Neural progenitor cell (in vitro differentiated cells): ENCODE measurements at regions not wholly inside any gene's neighbourhood (a gene's known extent, or its start where the extent isn't known, plus 50 kb on each side); places are given as distances from the start of the nearest gene placed in this dataset.

Source experiments
- DNase-seq: peaks from one replicate; pipeline ENCODE4 v3.0.0-alpha.2; 2016; ENCODE audit warnings: low spot score
- H2AFZ ChIP-seq: fragments of 200-600 bp; sonication (generic); replicated peaks from 2 replicates; pipeline ENCODE4 v1.6.1; 2016; ENCODE audit warnings: antibody characterized with exemption
- H3F3A ChIP-seq: fragments of 200-600 bp; sonication (generic); 2 replicates; pipeline ENCODE4 v1.6.1; 2016; ENCODE audit warnings: antibody characterized with exemption, low read depth
- H3K27ac ChIP-seq: fragments of 200-600 bp; sonication (generic); 2 replicates; pipeline ENCODE4 v1.5.1; 2016; ENCODE audit warnings: mild to moderate bottlenecking
- H3K27me3 ChIP-seq: fragments of 200-600 bp; sonication (generic); 2 replicates; pipeline ENCODE4 v1.6.1; 2016; ENCODE audit warnings: mild to moderate bottlenecking, moderate library complexity
- H3K36me3 ChIP-seq: fragments of 200-600 bp; sonication (generic); 2 replicates; pipeline ENCODE4 v1.5.1; 2016
- H3K4me1 ChIP-seq: fragments of 200-600 bp; sonication (generic); 2 replicates; pipeline ENCODE4 v1.6.1; 2016; ENCODE audit warnings: mixed run types
- H3K4me2 ChIP-seq: fragments of 200-600 bp; sonication (generic); 2 replicates; pipeline ENCODE4 v1.6.1; 2016
- H3K4me3 ChIP-seq: fragments of 200-600 bp; sonication (generic); 2 replicates; pipeline ENCODE4 v1.5.1; 2016
- H3K79me2 ChIP-seq: fragments of 200-600 bp; sonication (generic); 2 replicates; pipeline ENCODE4 v1.6.1; 2016; ENCODE audit warnings: low read depth
- H3K9ac ChIP-seq: fragments of 200-600 bp; sonication (generic); 2 replicates; pipeline ENCODE4 v1.6.1; 2016
- H3K9me3 ChIP-seq: fragments of 200-600 bp; sonication (generic); 2 replicates; pipeline ENCODE4 v1.5.1; 2016; ENCODE audit warnings: low read depth
- H4K20me1 ChIP-seq: fragments of 200-600 bp; sonication (generic); 2 replicates; pipeline ENCODE4 v1.6.1; 2016; ENCODE audit warnings: low read depth
- H3K27ac Mint-ChIP-seq: 3 replicates; pipeline ENCODE4 v1.8.0; 2021; ENCODE audit warnings: mixed read lengths
- H3K27me3 Mint-ChIP-seq: 2 replicates; pipeline ENCODE4 v1.8.0; 2022; ENCODE audit warnings: low read depth, mild to moderate bottlenecking, inconsistent platforms, moderate library complexity, mixed read lengths; ENCODE audit not compliant: insufficient read depth
- H3K36me3 Mint-ChIP-seq: 3 replicates; pipeline ENCODE4 v1.8.0; 2021; ENCODE audit warnings: mixed read lengths
- H3K4me1 Mint-ChIP-seq: 3 replicates; pipeline ENCODE4 v1.8.0; 2021; ENCODE audit warnings: mixed read lengths
- H3K4me3 Mint-ChIP-seq: 3 replicates; pipeline ENCODE4 v1.8.0; 2021; ENCODE audit warnings: mild to moderate bottlenecking, moderate library complexity, mixed read lengths
- H3K9me3 Mint-ChIP-seq: 3 replicates; pipeline ENCODE4 v1.8.0; 2020; ENCODE audit warnings: mixed read lengths
- EZH2 ChIP-seq: fragments of 200-600 bp; sonication (generic); IDR thresholded peaks from 2 replicates; pipeline ENCODE4 v1.6.1; 2017; ENCODE audit warnings: antibody characterized with exemption, mild to moderate bottlenecking, moderate library complexity
- EZH2phosphoT487 ChIP-seq: fragments of 200-600 bp; sonication (generic); IDR thresholded peaks from 2 replicates; pipeline ENCODE4 v1.6.1; 2017; ENCODE audit warnings: antibody characterized with exemption
- TF ChIP-seq, protein P1 (sequence below): fragments of 200-600 bp; sonication (generic); IDR thresholded peaks from 2 replicates; pipeline ENCODE4 v1.5.1; 2017; ENCODE audit warnings: antibody characterized with exemption, mild to moderate bottlenecking

DNA sequence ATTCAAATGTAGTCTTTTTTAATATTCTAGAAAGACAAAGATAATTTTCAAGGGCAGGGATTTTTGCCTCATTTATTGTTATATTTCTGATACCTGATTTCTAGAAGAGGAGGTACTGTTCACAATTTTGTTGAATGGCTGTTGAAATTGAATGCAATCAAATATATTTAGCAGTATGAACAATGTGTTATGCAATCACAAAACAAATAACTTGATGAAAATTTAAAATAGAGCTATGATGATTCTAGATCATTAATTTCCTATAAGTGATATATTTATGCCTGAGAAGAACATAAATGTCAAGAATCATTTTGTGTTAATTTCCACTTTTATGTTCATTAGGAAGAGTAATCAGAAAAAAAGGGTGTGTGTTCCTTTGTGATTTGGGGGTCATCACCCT lies 114.6 kb upstream of the CNTNAP2 start:
- H3K79me2 ChIP-seq = no peaks in the 10 kb centered on the region
- no peak overlapping the region for H2AFZ ChIP-seq
- no peak overlapping the region for H3K27ac Mint-ChIP-seq
- no peaks in the 10 kb centered on the region for H3K27me3 ChIP-seq
- H3K36me3 Mint-ChIP-seq = no peaks in the 10 kb centered on the region
- H3K36me3 ChIP-seq = no peaks in the 10 kb centered on the region
- no peaks in the 10 kb centered on the region for H3K4me1 ChIP-seq
- no peak overlapping the region for H3K4me3 ChIP-seq
- no peaks in the 10 kb centered on the region for H3K27me3 Mint-ChIP-seq
- no peaks in the 10 kb centered on the region for H4K20me1 ChIP-seq
- TF ChIP-seq EZH2 (no peak), EZH2phosphoT487 (no peak)
- no peaks in the 10 kb centered on the region for H3K4me1 Mint-ChIP-seq
- no peak for DNase-seq
- H3K27ac ChIP-seq = no peak overlapping the region
- H3K9me3 Mint-ChIP-seq = no peaks in the 10 kb centered on the region
- H3K4me3 Mint-ChIP-seq = no peak overlapping the region
- no peaks in the 10 kb centered on the region for H3K9me3 ChIP-seq
- no peaks in the 10 kb centered on the region for H3F3A ChIP-seq
- no peak overlapping the region for H3K4me2 ChIP-seq
- no peak overlapping the region for H3K9ac ChIP-seq

DNA sequence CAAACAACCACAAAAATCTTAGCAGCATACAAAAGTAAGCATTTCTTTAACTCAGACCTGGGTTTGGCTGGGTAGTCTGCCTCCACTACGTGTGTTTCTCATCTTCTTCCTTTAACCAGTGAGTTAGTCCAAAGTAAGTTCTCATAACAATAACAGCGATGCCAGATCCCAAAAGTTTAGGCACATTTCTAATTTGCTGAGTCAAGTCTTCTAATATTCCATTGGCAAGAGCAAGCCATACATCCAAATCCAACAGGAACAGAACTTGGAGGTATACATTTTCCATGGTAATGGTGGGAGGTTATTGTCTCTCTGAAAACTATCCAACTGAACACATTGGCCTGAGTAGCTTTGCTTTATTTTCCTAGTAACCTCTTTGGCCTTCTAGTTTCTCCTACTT lies 115.7 kb upstream of the CNTNAP2 start:
- no peaks in the 10 kb centered on the region for H3K36me3 ChIP-seq
- Mint-ChIP-seq H3K27me3 (no peaks in the 10 kb centered on the region), H3K36me3 (no peaks in the 10 kb centered on the region), H3K27ac (no peak overlapping the region), H3K4me1 (no peaks in the 10 kb centered on the region), H3K4me3 (no peak overlapping the region), H3K9me3 (no peaks in the 10 kb centered on the region)
- no peak overlapping the region for H3K9ac ChIP-seq
- no peaks in the 10 kb centered on the region for H3K9me3 ChIP-seq
- no peaks in the 10 kb centered on the region for H4K20me1 ChIP-seq
- no peak for DNase-seq
- H3K4me3 ChIP-seq = no peak overlapping the region
- H3K27ac ChIP-seq = no peak overlapping the region
- TF ChIP-seq EZH2 = no peak
- TF ChIP-seq EZH2phosphoT487 = no peak
- TF ChIP-seq, protein P1, sequence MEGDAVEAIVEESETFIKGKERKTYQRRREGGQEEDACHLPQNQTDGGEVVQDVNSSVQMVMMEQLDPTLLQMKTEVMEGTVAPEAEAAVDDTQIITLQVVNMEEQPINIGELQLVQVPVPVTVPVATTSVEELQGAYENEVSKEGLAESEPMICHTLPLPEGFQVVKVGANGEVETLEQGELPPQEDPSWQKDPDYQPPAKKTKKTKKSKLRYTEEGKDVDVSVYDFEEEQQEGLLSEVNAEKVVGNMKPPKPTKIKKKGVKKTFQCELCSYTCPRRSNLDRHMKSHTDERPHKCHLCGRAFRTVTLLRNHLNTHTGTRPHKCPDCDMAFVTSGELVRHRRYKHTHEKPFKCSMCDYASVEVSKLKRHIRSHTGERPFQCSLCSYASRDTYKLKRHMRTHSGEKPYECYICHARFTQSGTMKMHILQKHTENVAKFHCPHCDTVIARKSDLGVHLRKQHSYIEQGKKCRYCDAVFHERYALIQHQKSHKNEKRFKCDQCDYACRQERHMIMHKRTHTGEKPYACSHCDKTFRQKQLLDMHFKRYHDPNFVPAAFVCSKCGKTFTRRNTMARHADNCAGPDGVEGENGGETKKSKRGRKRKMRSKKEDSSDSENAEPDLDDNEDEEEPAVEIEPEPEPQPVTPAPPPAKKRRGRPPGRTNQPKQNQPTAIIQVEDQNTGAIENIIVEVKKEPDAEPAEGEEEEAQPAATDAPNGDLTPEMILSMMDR = no peak
- H3K4me2 ChIP-seq = no peak overlapping the region
- H2AFZ ChIP-seq = no peak overlapping the region
- H3F3A ChIP-seq = no peaks in the 10 kb centered on the region
- H3K4me1 ChIP-seq = no peaks in the 10 kb centered on the region
- no peaks in the 10 kb centered on the region for H3K79me2 ChIP-seq
- no peaks in the 10 kb centered on the region for H3K27me3 ChIP-seq

GRCh38 chr7:145989469-145989868 lies 127.1 kb upstream of the CNTNAP2 start:
- no peak overlapping the region for H3K4me3 ChIP-seq
- Mint-ChIP-seq H3K4me1 (no peaks in the 10 kb centered on the region), H3K27ac (no peak overlapping the region), H3K27me3 (no peaks in the 10 kb centered on the region), H3K4me3 (no peak overlapping the region), H3K36me3 (no peaks in the 10 kb centered on the region), H3K9me3 (no peaks in the 10 kb centered on the region)
- H3K4me2 ChIP-seq = no peak overlapping the region
- H3K36me3 ChIP-seq = no peaks in the 10 kb centered on the region
- H3K79me2 ChIP-seq = no peaks in the 10 kb centered on the region
- no peak overlapping the region for H3K9ac ChIP-seq
- H3F3A ChIP-seq = no peaks in the 10 kb centered on the region
- no peak for TF ChIP-seq EZH2phosphoT487
- TF ChIP-seq, protein P1 = no peak
- no peak for TF ChIP-seq EZH2
- H3K27ac ChIP-seq = no peak overlapping the region
- H3K9me3 ChIP-seq = no peaks in the 10 kb centered on the region
- no peaks in the 10 kb centered on the region for H3K4me1 ChIP-seq
- no peaks in the 10 kb centered on the region for H3K27me3 ChIP-seq
- H4K20me1 ChIP-seq = no peaks in the 10 kb centered on the region
- no peak for DNase-seq
- no peak overlapping the region for H2AFZ ChIP-seq

GRCh38 chr7:145986248-145986874 lies 130.2 kb upstream of the CNTNAP2 start:
- Histone ChIP-seq H3K4me3 (no peak overlapping the region), H3K4me2 (no peak overlapping the region), H2AFZ (no peak overlapping the region), H3K27ac (no peak overlapping the region), H3K36me3 (no peaks in the 10 kb centered on the region), H3K79me2 (no peaks in the 10 kb centered on the region), H4K20me1 (no peaks in the 10 kb centered on the region), H3K4me1 (no peaks in the 10 kb centered on the region), H3K27me3 (no peaks in the 10 kb centered on the region), H3K9me3 (no peaks in the 10 kb centered on the region), H3K9ac (no peak overlapping the region), H3F3A (no peaks in the 10 kb centered on the region)
- no peak overlapping the region for H3K4me3 Mint-ChIP-seq
- H3K27ac Mint-ChIP-seq = no peak overlapping the region
- H3K27me3 Mint-ChIP-seq = no peaks in the 10 kb centered on the region
- no peaks in the 10 kb centered on the region for H3K36me3 Mint-ChIP-seq
- H3K4me1 Mint-ChIP-seq = peaks cover 3% of the 10 kb centered on the region
- no peaks in the 10 kb centered on the region for H3K9me3 Mint-ChIP-seq
- no peak for DNase-seq
- TF ChIP-seq, protein P1 = no peak
- no peak for TF ChIP-seq EZH2
- TF ChIP-seq EZH2phosphoT487 = no peak
